K562 (cell line): ENCODE measurements at regions not wholly inside any gene's neighbourhood (a gene's known extent, or its start where the extent isn't known, plus 50 kb on each side); places are given as distances from the start of the nearest gene placed in this dataset.

Source experiments
- ARNT ChIP-seq, 2 experiments: fragments of 450-650 bp; IDR thresholded peaks; 2 replicates each; pipeline ENCODE4 v1.6.1; 2016; ENCODE audit warnings: mild to moderate bottlenecking in 1 of 2
- CTCFL ChIP-seq: IDR thresholded peaks from 2 replicates; pipeline ENCODE4 v1.6.1; 2011; ENCODE audit warnings: borderline replicate concordance, low read depth, mild to moderate bottlenecking, moderate library complexity, low read length; ENCODE audit not compliant: insufficient read depth, poor library complexity, severe bottlenecking
- E2F8 ChIP-seq: fragments of 450-650 bp; IDR thresholded peaks from 2 replicates; pipeline ENCODE4 v1.7.1; 2018; ENCODE audit warnings: mild to moderate bottlenecking, low read depth; ENCODE audit not compliant: partially characterized antibody
- ELK3 ChIP-seq: fragments of 450-650 bp; formaldehyde crosslinking; IDR thresholded peaks from 2 replicates; pipeline ENCODE4 v1.4.0; 2020; ENCODE audit warnings: mild to moderate bottlenecking
- HDGF ChIP-seq: fragments of 450-650 bp; IDR thresholded peaks from 2 replicates; pipeline ENCODE4 v1.6.1; 2016
- HNRNPL ChIP-seq: fragments of 200-400 bp; formaldehyde crosslinking; IDR thresholded peaks from 2 replicates; pipeline ENCODE4 v1.6.1; 2017; ENCODE audit warnings: low read depth, mild to moderate bottlenecking, low read length
- NCOA6 ChIP-seq: fragments of 450-650 bp; IDR thresholded peaks from 2 replicates; pipeline ENCODE4 v1.6.1; 2017; ENCODE audit warnings: mild to moderate bottlenecking
- NR2F6 ChIP-seq: fragments of 450-650 bp; formaldehyde crosslinking; IDR thresholded peaks from 2 replicates; pipeline ENCODE4 v1.4.0; 2020; ENCODE audit warnings: mild to moderate bottlenecking
- PHF20 ChIP-seq: fragments of 450-650 bp; IDR thresholded peaks from 2 replicates; pipeline ENCODE4 v1.6.1; 2018; ENCODE audit not compliant: partially characterized antibody
- PHF21A ChIP-seq: fragments of 450-650 bp; IDR thresholded peaks from 2 replicates; pipeline ENCODE4 v1.6.1; 2017; ENCODE audit warnings: low read depth, borderline replicate concordance
- SAFB ChIP-seq: fragments of 200-400 bp; formaldehyde crosslinking; IDR thresholded peaks from 2 replicates; pipeline ENCODE4 v1.6.1; 2017; ENCODE audit warnings: low read depth, low read length, borderline replicate concordance
- SIRT6 ChIP-seq: IDR thresholded peaks from one replicate; pipeline ENCODE4 v1.6.1; 2012; ENCODE audit warnings: low read depth, mild to moderate bottlenecking, control low read depth, inconsistent platforms, low read length, moderate library complexity
- SMAD1 ChIP-seq: fragments of 150-350 bp; IDR thresholded peaks from 2 replicates; pipeline ENCODE4 v1.6.1; 2014; ENCODE audit warnings: low read length, low read depth; ENCODE audit not compliant: partially characterized antibody
- WHSC1 ChIP-seq: IDR thresholded peaks from one replicate; pipeline ENCODE4 v1.6.1; 2012; ENCODE audit warnings: low read length, control low read depth, inconsistent platforms
- ZEB2 ChIP-seq: fragments of 450-650 bp; IDR thresholded peaks from 2 replicates; pipeline ENCODE4 v1.6.1; 2016
- ZFX ChIP-seq: sonication (generic); formaldehyde crosslinking; IDR thresholded peaks from 2 replicates; pipeline ENCODE4 v1.8.0; 2022; ENCODE audit warnings: mild to moderate bottlenecking, missing genetic modification reagents, moderate library complexity
- ZNF124 ChIP-seq: sonication (generic); formaldehyde crosslinking; IDR thresholded peaks from 2 replicates; pipeline ENCODE4 v1.8.1; 2022; ENCODE audit warnings: missing genetic modification reagents
- ZNF239 ChIP-seq: fragments of 250-450 bp; sonication (Bioruptor Pico); IDR thresholded peaks from 2 replicates; pipeline ENCODE4 v1.4.0; 2020; ENCODE audit warnings: mild to moderate bottlenecking
- ZNF253 ChIP-seq: fragments of 250-450 bp; sonication (Bioruptor Pico); conservative IDR thresholded peaks from 2 replicates; pipeline ENCODE4 v1.6.1; 2021; ENCODE audit warnings: mild to moderate bottlenecking
- ZNF79 ChIP-seq: fragments of 250-450 bp; sonication (Bioruptor Pico); IDR thresholded peaks from 2 replicates; pipeline ENCODE4 v1.4.0; 2020; ENCODE audit warnings: low read depth, mild to moderate bottlenecking, moderate library complexity
- TF ChIP-seq, protein P1 (sequence below): sonication (generic); formaldehyde crosslinking; IDR thresholded peaks from 2 replicates; pipeline ENCODE4 v1.8.0; 2022; ENCODE audit warnings: mild to moderate bottlenecking, missing genetic modification reagents
- TF ChIP-seq, protein P2 (sequence below): IDR thresholded peaks from 3 replicates; pipeline ENCODE4 v1.6.1; 2011; ENCODE audit warnings: borderline replicate concordance, mild to moderate bottlenecking; ENCODE audit not compliant: insufficient read length, insufficient read depth

GRCh38 chr7:131109759-131110296 lies 217.8 kb upstream of the MKLN1 start (continued):
- TF ChIP-seq ZNF253 (no peak), ZEB2 (peak; percentile 65; the same call in 1 of the 2 replicates), ARNT (IDR thresholded peaks at IDR 0.05) (no peak), ZNF79 (no peak), PHF20 (peak; percentile 57), ZFX (CRISPR knock-in tag) (peak; percentile 79), ZNF239 (CRISPR knock-in tag) (no peak), HNRNPL (no peak), E2F8 (no peak), WHSC1 (no peak), ELK3 (CRISPR knock-in tag) (no peak), PHF21A (peak; percentile 22; the same call in 1 of the 2 replicates), NR2F6 (CRISPR knock-in tag) (0 out of 2 replicates have a peak, but pooled peaks have one; percentile 41), NCOA6 (no peak), SAFB (no peak), ZNF124 (CRISPR knock-in tag) (no peak), CTCFL (no peak), SIRT6 (no peak), HDGF (no peak; the same call in 1 of the 2 replicates), SMAD1 (peak; percentile 24)
- TF ChIP-seq, protein P1, sequence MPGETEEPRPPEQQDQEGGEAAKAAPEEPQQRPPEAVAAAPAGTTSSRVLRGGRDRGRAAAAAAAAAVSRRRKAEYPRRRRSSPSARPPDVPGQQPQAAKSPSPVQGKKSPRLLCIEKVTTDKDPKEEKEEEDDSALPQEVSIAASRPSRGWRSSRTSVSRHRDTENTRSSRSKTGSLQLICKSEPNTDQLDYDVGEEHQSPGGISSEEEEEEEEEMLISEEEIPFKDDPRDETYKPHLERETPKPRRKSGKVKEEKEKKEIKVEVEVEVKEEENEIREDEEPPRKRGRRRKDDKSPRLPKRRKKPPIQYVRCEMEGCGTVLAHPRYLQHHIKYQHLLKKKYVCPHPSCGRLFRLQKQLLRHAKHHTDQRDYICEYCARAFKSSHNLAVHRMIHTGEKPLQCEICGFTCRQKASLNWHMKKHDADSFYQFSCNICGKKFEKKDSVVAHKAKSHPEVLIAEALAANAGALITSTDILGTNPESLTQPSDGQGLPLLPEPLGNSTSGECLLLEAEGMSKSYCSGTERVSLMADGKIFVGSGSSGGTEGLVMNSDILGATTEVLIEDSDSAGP: peak; percentile 12; the same call in 1 of the 2 replicates
- TF ChIP-seq, protein P2, sequence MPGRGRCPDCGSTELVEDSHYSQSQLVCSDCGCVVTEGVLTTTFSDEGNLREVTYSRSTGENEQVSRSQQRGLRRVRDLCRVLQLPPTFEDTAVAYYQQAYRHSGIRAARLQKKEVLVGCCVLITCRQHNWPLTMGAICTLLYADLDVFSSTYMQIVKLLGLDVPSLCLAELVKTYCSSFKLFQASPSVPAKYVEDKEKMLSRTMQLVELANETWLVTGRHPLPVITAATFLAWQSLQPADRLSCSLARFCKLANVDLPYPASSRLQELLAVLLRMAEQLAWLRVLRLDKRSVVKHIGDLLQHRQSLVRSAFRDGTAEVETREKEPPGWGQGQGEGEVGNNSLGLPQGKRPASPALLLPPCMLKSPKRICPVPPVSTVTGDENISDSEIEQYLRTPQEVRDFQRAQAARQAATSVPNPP: no peak
